ENCODE measurements at regions not wholly inside any gene's neighbourhood (a gene's known extent, or its start where the extent isn't known, plus 50 kb on each side); places are given as distances from the start of the nearest gene placed in this dataset.

- H3K27ac ChIP-seq = no peak overlapping the region
- intact Hi-C loops (cut with DNase I) = no loop called here
Observed at GRCh38 chr5:96080557-96080956, 118.9 kb upstream of the ELL2 start.

DNA sequence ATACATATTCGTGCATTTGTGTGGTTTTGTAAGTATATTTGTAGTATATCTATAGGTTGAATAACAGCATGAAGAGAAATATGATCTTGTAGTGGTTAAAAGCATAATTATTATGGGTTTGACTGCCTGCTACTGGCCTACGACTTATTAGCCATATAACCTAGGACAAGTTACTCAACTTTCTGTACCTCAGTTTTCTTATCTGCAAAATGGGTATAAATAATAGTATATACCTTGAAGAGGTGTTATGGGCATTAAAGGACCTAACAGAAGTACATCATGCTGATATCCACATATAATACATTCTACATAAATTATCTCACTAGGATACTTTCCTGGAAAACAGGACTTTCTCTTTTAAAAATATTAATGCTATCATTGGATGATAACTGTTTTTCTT is 118.3 kb upstream of the ELL2 start:
- Histone ChIP-seq H3K4me1 (no peaks in the 10 kb centered on the region), H3K4me3 (no peak overlapping the region), H3K9me3 (no peaks in the 10 kb centered on the region), H3K36me3 (no peaks in the 10 kb centered on the region), H3K27me3 (no peaks in the 10 kb centered on the region), H3K27ac (no peak overlapping the region)
- no peak for TF ChIP-seq CTCF (IDR thresholded peaks at IDR 0.05)
- intact Hi-C loops (cut with DNase I) = no loop called here
- DNase-seq = no peak
- no peak for ATAC-seq

More at GRCh38 chr5:96080557-96080956, 118.9 kb upstream of the ELL2 start:
- H3K4me3 ChIP-seq = no peak overlapping the region
- H3K36me3 ChIP-seq = no peaks in the 10 kb centered on the region
- no peaks in the 10 kb centered on the region for H3K9me3 ChIP-seq
- ATAC-seq = peak; percentile 40
- DNase-seq = no peak
- no peak for TF ChIP-seq CTCF (IDR thresholded peaks at IDR 0.05)
- no peaks in the 10 kb centered on the region for H3K4me1 ChIP-seq
- no peaks in the 10 kb centered on the region for H3K27me3 ChIP-seq

GRCh38 chr5:96079075-96079474 is 117.4 kb upstream of the ELL2 start:
- intact Hi-C loops (cut with DNase I) = no loop called here
- no peak for ATAC-seq
- no peak for TF ChIP-seq CTCF (IDR thresholded peaks at IDR 0.05)

GRCh38 chr5:96076451-96076850 is 114.8 kb upstream of the ELL2 start:
- H3K9me3 ChIP-seq = no peaks in the 10 kb centered on the region
- ATAC-seq = no peak
- no peaks in the 10 kb centered on the region for H3K27me3 ChIP-seq
- no peak overlapping the region for H3K27ac ChIP-seq
- H3K36me3 ChIP-seq = no peaks in the 10 kb centered on the region
- no peak overlapping the region for H3K4me3 ChIP-seq
- TF ChIP-seq CTCF (IDR thresholded peaks at IDR 0.05) = no peak
- no peaks in the 10 kb centered on the region for H3K4me1 ChIP-seq
- intact Hi-C loops (cut with DNase I) = no loop called here
- no peak for DNase-seq

More at GRCh38 chr5:96079075-96079474, 117.4 kb upstream of the ELL2 start:
- Histone ChIP-seq H3K27me3 (no peaks in the 10 kb centered on the region), H3K27ac (no peak overlapping the region), H3K4me1 (no peaks in the 10 kb centered on the region), H3K4me3 (no peak overlapping the region), H3K36me3 (no peaks in the 10 kb centered on the region), H3K9me3 (no peaks in the 10 kb centered on the region)
- no peak for DNase-seq

GRCh38 chr5:96075579-96076289 is 114.1 kb upstream of the ELL2 start:
- Histone ChIP-seq H3K27me3 (no peaks in the 10 kb centered on the region), H3K36me3 (no peaks in the 10 kb centered on the region), H3K9me3 (no peaks in the 10 kb centered on the region), H3K4me1 (no peaks in the 10 kb centered on the region), H3K4me3 (no peak overlapping the region), H3K27ac (no peak overlapping the region)
- ATAC-seq (no peak), DNase-seq (no peak)
- intact Hi-C loops (cut with DNase I) = no loop called here
- TF ChIP-seq CTCF (IDR thresholded peaks at IDR 0.05) = no peak

DNA sequence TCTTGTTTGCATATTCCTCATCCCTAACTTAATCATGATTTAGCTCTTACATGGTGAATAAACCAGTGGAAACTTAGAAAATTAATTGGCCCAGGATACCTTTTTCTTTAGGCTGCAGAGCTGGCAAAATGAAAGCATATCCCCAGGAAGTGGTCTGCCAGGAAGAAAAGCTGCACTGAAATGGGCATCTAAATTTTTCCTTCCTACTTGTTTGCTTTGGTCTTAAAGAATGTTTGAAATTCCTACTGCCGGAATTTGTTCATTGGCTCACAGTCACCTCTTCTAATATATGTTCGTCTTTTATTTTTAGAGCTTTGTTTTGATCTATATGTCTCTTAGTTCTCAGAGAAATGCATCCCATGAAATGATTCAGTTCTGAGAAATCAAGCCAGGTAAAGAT is 113.2 kb upstream of the ELL2 start:
- Histone ChIP-seq H3K4me3 (no peak overlapping the region), H3K4me1 (no peaks in the 10 kb centered on the region), H3K36me3 (no peaks in the 10 kb centered on the region), H3K9me3 (no peaks in the 10 kb centered on the region), H3K27me3 (no peaks in the 10 kb centered on the region), H3K27ac (no peak overlapping the region)
- ATAC-seq = no peak
- intact Hi-C loops (cut with DNase I) = no loop called here
- no peak for TF ChIP-seq CTCF (IDR thresholded peaks at IDR 0.05)
- DNase-seq = no peak

All from upper lobe of right lung (tissue), 1 donor.